ENCODE measurements at regions not wholly inside any gene's neighbourhood (a gene's known extent, or its start where the extent isn't known, plus 50 kb on each side); places are given as distances from the start of the nearest gene placed in this dataset.

DNA sequence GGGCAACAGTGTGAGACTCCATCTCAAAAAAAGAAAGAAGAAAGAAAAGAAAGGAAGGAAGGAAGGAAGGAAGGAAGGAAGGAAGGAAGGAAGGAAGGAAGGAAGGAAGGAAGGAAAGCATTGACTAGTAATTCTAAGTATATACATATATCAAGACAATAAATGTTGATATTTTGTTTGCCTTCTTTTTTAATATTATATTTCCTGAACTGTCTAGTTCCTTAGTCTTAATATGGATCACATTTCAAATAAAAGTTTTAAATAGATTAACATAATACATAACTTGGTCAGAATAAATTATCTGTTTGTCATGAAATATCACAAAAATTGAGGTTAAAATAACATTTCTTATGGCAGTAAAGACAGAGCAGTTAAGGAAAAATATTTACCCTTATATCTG lies 1448.4 kb upstream of the C9orf72 start:
- TF ChIP-seq, protein P1, sequence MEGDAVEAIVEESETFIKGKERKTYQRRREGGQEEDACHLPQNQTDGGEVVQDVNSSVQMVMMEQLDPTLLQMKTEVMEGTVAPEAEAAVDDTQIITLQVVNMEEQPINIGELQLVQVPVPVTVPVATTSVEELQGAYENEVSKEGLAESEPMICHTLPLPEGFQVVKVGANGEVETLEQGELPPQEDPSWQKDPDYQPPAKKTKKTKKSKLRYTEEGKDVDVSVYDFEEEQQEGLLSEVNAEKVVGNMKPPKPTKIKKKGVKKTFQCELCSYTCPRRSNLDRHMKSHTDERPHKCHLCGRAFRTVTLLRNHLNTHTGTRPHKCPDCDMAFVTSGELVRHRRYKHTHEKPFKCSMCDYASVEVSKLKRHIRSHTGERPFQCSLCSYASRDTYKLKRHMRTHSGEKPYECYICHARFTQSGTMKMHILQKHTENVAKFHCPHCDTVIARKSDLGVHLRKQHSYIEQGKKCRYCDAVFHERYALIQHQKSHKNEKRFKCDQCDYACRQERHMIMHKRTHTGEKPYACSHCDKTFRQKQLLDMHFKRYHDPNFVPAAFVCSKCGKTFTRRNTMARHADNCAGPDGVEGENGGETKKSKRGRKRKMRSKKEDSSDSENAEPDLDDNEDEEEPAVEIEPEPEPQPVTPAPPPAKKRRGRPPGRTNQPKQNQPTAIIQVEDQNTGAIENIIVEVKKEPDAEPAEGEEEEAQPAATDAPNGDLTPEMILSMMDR (tag by site-specific recombination; IDR thresholded peaks at IDR 0.05), result no peak
- TF ChIP-seq ZNF792 (tag by site-specific recombination; IDR thresholded peaks at IDR 0.05) (no peak), ZNF274 (IDR thresholded peaks at IDR 0.05; ENCODE audit: low read length) (no peak), ZNF274 (tag by site-specific recombination; IDR thresholded peaks at IDR 0.05; ENCODE audit: borderline replicate concordance) (no peak), ZNF629 (tag by site-specific recombination; IDR thresholded peaks at IDR 0.05) (no peak), SETDB1 (IDR thresholded peaks at IDR 0.05; ENCODE audit: insufficient read length, low read length) (no peak), ZNF324 (tag by site-specific recombination; IDR thresholded peaks at IDR 0.05) (no peak)
- TF ChIP-seq, protein P2, sequence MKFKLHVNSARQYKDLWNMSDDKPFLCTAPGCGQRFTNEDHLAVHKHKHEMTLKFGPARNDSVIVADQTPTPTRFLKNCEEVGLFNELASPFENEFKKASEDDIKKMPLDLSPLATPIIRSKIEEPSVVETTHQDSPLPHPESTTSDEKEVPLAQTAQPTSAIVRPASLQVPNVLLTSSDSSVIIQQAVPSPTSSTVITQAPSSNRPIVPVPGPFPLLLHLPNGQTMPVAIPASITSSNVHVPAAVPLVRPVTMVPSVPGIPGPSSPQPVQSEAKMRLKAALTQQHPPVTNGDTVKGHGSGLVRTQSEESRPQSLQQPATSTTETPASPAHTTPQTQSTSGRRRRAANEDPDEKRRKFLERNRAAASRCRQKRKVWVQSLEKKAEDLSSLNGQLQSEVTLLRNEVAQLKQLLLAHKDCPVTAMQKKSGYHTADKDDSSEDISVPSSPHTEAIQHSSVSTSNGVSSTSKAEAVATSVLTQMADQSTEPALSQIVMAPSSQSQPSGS (tag by site-specific recombination; IDR thresholded peaks at IDR 0.05; ENCODE audit: low read depth), result no peak
- TF ChIP-seq, protein P3, sequence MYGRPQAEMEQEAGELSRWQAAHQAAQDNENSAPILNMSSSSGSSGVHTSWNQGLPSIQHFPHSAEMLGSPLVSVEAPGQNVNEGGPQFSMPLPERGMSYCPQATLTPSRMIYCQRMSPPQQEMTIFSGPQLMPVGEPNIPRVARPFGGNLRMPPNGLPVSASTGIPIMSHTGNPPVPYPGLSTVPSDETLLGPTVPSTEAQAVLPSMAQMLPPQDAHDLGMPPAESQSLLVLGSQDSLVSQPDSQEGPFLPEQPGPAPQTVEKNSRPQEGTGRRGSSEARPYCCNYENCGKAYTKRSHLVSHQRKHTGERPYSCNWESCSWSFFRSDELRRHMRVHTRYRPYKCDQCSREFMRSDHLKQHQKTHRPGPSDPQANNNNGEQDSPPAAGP (tag by site-specific recombination; IDR thresholded peaks at IDR 0.05), result no peak

Data from HEK293 (cell line).